Astrocyte of the spinal cord (primary cell): ENCODE measurements at regions not wholly inside any gene's neighbourhood (a gene's known extent, or its start where the extent isn't known, plus 50 kb on each side); places are given as distances from the start of the nearest gene placed in this dataset.

Experiments
- DNase-seq: peaks from one replicate; pipeline ENCODE4 v3.0.0; 2011; ENCODE audit warnings: low read depth, low spot score
- H3K4me3 ChIP-seq: 2 replicates; pipeline ENCODE4 v1.5.1; 2011; ENCODE audit warnings: low read depth, mild to moderate bottlenecking, low read length, moderate library complexity
- CTCF ChIP-seq: IDR thresholded peaks from 2 replicates; pipeline ENCODE4 v1.5.1; 2012; ENCODE audit warnings: low read depth, mild to moderate bottlenecking, low read length, inconsistent platforms
- in situ Hi-C: cut with HindIII; loops from 2 replicates; pipeline ENCODE4 v1.10.0; 2017; ENCODE audit warnings: low sequenced_read_pairs

- DNase-seq, result no peak
- no peak for TF ChIP-seq CTCF
- in situ Hi-C loops, result no loop called here
- H3K4me3 ChIP-seq, result no peak overlapping the region
These were observed 715.7 kb upstream of the SORCS1 start for GRCh38 chr10:107880185-107880584.

DNA sequence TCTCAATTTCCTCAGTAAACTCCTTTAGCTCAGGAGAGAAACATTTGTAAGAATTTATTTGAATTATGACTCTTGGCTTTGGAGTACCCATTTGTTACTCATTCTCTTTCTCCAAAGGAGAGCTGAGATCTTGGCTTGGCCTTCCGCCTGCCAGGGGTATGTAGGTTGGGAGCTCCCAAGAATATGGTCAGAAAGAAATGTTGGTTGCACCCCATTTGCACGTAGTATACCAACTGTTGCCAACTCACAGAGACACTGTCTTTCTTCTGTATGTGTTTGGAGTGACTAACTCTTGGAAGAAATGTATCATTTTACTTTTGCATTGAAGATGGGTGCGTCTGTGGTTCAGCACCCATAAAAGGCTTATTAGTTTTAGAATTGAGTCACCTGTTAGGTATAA lies 708.5 kb upstream of the SORCS1 start:
- in situ Hi-C loops, result no loop called here
- no peak for DNase-seq
- no peak overlapping the region for H3K4me3 ChIP-seq
- TF ChIP-seq CTCF, result no peak

DNA sequence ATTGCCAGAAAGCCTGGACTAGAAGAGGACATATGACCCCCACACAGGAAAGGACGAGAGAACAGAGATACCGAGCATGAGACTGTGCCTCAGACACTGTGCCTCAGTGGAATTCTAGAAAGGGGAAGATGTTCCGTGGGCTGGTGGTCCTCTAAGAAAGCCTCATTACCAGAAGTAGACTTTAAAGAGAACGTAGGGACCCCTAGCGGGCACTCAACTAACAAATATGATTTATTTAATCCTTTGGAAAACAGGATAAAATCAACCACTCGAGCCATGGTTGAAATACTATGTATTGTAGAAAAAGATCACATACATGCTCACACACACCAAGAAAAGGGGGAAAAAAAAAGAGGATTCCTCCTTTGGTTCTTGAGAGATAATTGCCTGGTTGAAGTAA lies 701.2 kb upstream of the SORCS1 start:
- no peak for DNase-seq
- no peak overlapping the region for H3K4me3 ChIP-seq
- no peak for TF ChIP-seq CTCF
- in situ Hi-C loops, result no loop called here

- H3K4me3 ChIP-seq, result no peak overlapping the region
- in situ Hi-C loops, result no loop called here
- no peak for TF ChIP-seq CTCF
- DNase-seq, result no peak
These were observed 694.6 kb upstream of the SORCS1 start for GRCh38 chr10:107859065-107859464.

GRCh38 chr10:107856047-107856315 lies 691.5 kb upstream of the SORCS1 start:
- in situ Hi-C loops, result no loop called here
- TF ChIP-seq CTCF, result no peak
- no peak for DNase-seq
- H3K4me3 ChIP-seq, result no peak overlapping the region

GRCh38 chr10:107855301-107856046 lies 691.0 kb upstream of the SORCS1 start:
- in situ Hi-C loops, result no loop called here
- DNase-seq, result no peak
- H3K4me3 ChIP-seq, result no peak overlapping the region
- no peak for TF ChIP-seq CTCF
